OCI-LY7 (cell line): ENCODE measurements at regions not wholly inside any gene's neighbourhood (a gene's known extent, or its start where the extent isn't known, plus 50 kb on each side); places are given as distances from the start of the nearest gene placed in this dataset.

Source experiments
- CTCF ChIP-seq: fragments of 200-600 bp; sonication (generic); conservative IDR thresholded peaks from 2 replicates; pipeline ENCODE4 v1.5.1; 2014; ENCODE audit warnings: mild to moderate bottlenecking, antibody characterized with exemption, low read length, moderate library complexity, mixed read lengths
- EZH2phosphoT487 ChIP-seq: fragments of 200-600 bp; sonication (generic); IDR thresholded peaks from 2 replicates; pipeline ENCODE4 v1.6.1; 2018; ENCODE audit warnings: low read depth, borderline replicate concordance, mild to moderate bottlenecking, mixed run types, antibody characterized with exemption, low read length, moderate library complexity, mixed read lengths

GRCh38 chr20:55535366-55535765, 470.0 kb downstream of the CBLN4 start:
- TF ChIP-seq CTCF = no peak
- TF ChIP-seq EZH2phosphoT487 = no peak
